SK-N-MC (cell line): ENCODE measurements at regions not wholly inside any gene's neighbourhood (a gene's known extent, or its start where the extent isn't known, plus 50 kb on each side); places are given as distances from the start of the nearest gene placed in this dataset.

Source experiments
- EZH2 ChIP-seq: fragments of 200-600 bp; sonication (generic); IDR thresholded peaks from one replicate; pipeline ENCODE4 v1.6.1; 2017; ENCODE audit warnings: antibody characterized with exemption
- POLR2AphosphoS5 ChIP-seq: IDR thresholded peaks from 2 replicates; pipeline ENCODE4 v1.6.1; 2012; ENCODE audit warnings: mild to moderate bottlenecking, low read depth, low read length, borderline replicate concordance

DNA sequence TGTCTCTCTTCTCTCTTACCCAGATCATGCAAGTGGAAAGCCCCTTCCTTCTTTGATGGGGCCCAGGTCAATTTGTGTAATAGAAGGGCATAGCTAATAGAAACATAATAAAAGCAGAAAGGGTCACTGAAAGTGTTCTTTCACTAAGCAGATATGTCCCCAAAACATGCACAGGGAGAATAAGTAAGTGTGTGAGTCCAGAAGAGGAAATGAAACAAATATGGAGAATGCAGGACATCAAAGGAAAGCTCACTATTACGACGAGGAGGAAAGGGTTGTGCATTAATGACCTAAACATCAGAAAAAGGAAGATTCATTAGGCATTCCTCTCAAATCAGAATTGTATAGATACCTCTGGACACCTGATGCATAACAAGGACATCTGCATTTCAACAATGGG lies 81.4 kb upstream of the SMYD2 start:
- TF ChIP-seq EZH2 = no peak
- no peak for TF ChIP-seq POLR2AphosphoS5
